CD4-positive, alpha-beta T cell treated with Interleukin-21 for 1 hour (primary cell): ENCODE measurements at regions not wholly inside any gene's neighbourhood (a gene's known extent, or its start where the extent isn't known, plus 50 kb on each side); places are given as distances from the start of the nearest gene placed in this dataset.

ENCODE experiments used
- DNase-seq: peaks from one replicate; pipeline ENCODE4 v3.0.0-alpha.2; 2020

GRCh38 chr12:127230843-127231260, 1036.1 kb upstream of the TMEM132C start:
- no peak for DNase-seq

GRCh38 chr12:127231371-127231770, 1035.6 kb upstream of the TMEM132C start:
- no peak for DNase-seq

- no peak for DNase-seq
These were observed 1034.0 kb upstream of the TMEM132C start for GRCh38 chr12:127233016-127233415.

- no peak for DNase-seq
These were observed 1031.2 kb upstream of the TMEM132C start for GRCh38 chr12:127235761-127236160.

GRCh38 chr12:127236491-127236890, 1030.5 kb upstream of the TMEM132C start:
- DNase-seq = no peak

- DNase-seq = no peak
These were observed 1029.8 kb upstream of the TMEM132C start for GRCh38 chr12:127237151-127237550.

GRCh38 chr12:127238107-127238506, 1028.9 kb upstream of the TMEM132C start:
- no peak for DNase-seq

GRCh38 chr12:127239781-127240180, 1027.2 kb upstream of the TMEM132C start:
- DNase-seq = no peak

GRCh38 chr12:127240249-127240929, 1026.6 kb upstream of the TMEM132C start:
- no peak for DNase-seq

GRCh38 chr12:127241072-127241817, 1025.7 kb upstream of the TMEM132C start:
- no peak for DNase-seq

- no peak for DNase-seq
These were observed 1022.0 kb upstream of the TMEM132C start for GRCh38 chr12:127245009-127245408.

GRCh38 chr12:127245437-127245836, 1021.5 kb upstream of the TMEM132C start:
- no peak for DNase-seq

GRCh38 chr12:127247937-127248336, 1019.0 kb upstream of the TMEM132C start:
- DNase-seq = no peak

- no peak for DNase-seq
These were observed 1017.5 kb upstream of the TMEM132C start for GRCh38 chr12:127249428-127249827.

- DNase-seq = no peak
These were observed 1013.1 kb upstream of the TMEM132C start for GRCh38 chr12:127253797-127254327.

GRCh38 chr12:127254420-127254955, 1012.5 kb upstream of the TMEM132C start:
- no peak for DNase-seq

GRCh38 chr12:127257366-127257935, 1009.5 kb upstream of the TMEM132C start:
- DNase-seq = no peak

GRCh38 chr12:127260531-127260930, 1006.4 kb upstream of the TMEM132C start:
- no peak for DNase-seq

GRCh38 chr12:127260999-127261398, 1006.0 kb upstream of the TMEM132C start:
- no peak for DNase-seq

GRCh38 chr12:127262615-127263014, 1004.4 kb upstream of the TMEM132C start:
- no peak for DNase-seq

- no peak for DNase-seq
These were observed 1003.3 kb upstream of the TMEM132C start for GRCh38 chr12:127263621-127264020.

GRCh38 chr12:127267128-127267527, 999.8 kb upstream of the TMEM132C start:
- DNase-seq = no peak

- DNase-seq = no peak
These were observed 998.8 kb upstream of the TMEM132C start for GRCh38 chr12:127268213-127268612.
